Heart left ventricle (tissue), 13 donors: ENCODE measurements at regions not wholly inside any gene's neighbourhood (a gene's known extent, or its start where the extent isn't known, plus 50 kb on each side); places are given as distances from the start of the nearest gene placed in this dataset.

Experiments used
- CTCF ChIP-seq, 12 donors: fragments of 200-600 bp; sonication (generic) in 4 of 12; IDR thresholded peaks; one replicate each; pipeline versions ENCODE4 v1.5.0 to v1.8.0; 2018 to 2022; ENCODE audit warnings: antibody characterized with exemption in 12 of 12, mild to moderate bottlenecking in 5 of 12
- POLR2A ChIP-seq, 2 donors: fragments of 450-650 bp; IDR thresholded peaks; one replicate each; pipeline ENCODE4 v1.6.1; 2017; ENCODE audit warnings: antibody characterized with exemption in 2 of 2, mild to moderate bottlenecking in 2 of 2, moderate library complexity in 2 of 2
- donor health status: ischemic (EF 13 %, LVEDD 7.1; RV severe dilation, severe dysfunction).
- donor health status: DM: no; HTN: yes; CAD: no.
- donor health status: DM: no; HTN: no; CAD: no.
- donor health status: ischemic (EF 25% LVEDD 6.9; RV normal size, moderate dysfunction).
- donor health status: ischemic (EF 25% LVEDD 5.7; RV mildly dilated, moderate dysfunction).
- donor health status: ischemic (EF 35%, LVEDD 5.7; RV mildly dilated, moderate dysfunction).
- donor health status: nonischemic (EF 11% LVEDD 7.7; RV severe dilation, severe dysfunction).
- donor health status: DM: yes; HTN: yes; CAD: no.
- donor health status: PGD.
- donor health status: ischemic (EF 29% LVEDD 5.4; RV normal size, mild dysfunction).
- donor health status: nonischemic (EF 23%, LVEDD 6.1; RV moderate dilation, normal function).

- no peak for TF ChIP-seq POLR2A (IDR thresholded peaks at IDR 0.05)
- TF ChIP-seq CTCF (IDR thresholded peaks at IDR 0.05), result no peak
These were observed 241.1 kb upstream of the AGTR2 start for GRCh38 chrX:115929480-115929879.
